Superior temporal gyrus (tissue), 1 donor: ENCODE measurements at regions not wholly inside any gene's neighbourhood (a gene's known extent, or its start where the extent isn't known, plus 50 kb on each side); places are given as distances from the start of the nearest gene placed in this dataset.
"Not testable (repeated sequence)": the region's sequence is repeated elsewhere in the genome, so short reads cannot be mapped to it uniquely, and the experiment has no call there.

Source experiments
- DNase-seq: peaks from one replicate; pipeline ENCODE4 v3.0.0-alpha.2; 2016; ENCODE audit errors: extremely low spot score

GRCh38 chr20:56689318-56689717 is 60.2 kb downstream of the TFAP2C start:
- no peak for DNase-seq

GRCh38 chr20:56689852-56690485 is 60.9 kb downstream of the TFAP2C start:
- DNase-seq, result no peak

- DNase-seq, result no peak
These were observed 61.5 kb downstream of the TFAP2C start for GRCh38 chr20:56690531-56691175.

- no peak for DNase-seq
These were observed 62.4 kb downstream of the TFAP2C start for GRCh38 chr20:56691325-56691998.

DNA sequence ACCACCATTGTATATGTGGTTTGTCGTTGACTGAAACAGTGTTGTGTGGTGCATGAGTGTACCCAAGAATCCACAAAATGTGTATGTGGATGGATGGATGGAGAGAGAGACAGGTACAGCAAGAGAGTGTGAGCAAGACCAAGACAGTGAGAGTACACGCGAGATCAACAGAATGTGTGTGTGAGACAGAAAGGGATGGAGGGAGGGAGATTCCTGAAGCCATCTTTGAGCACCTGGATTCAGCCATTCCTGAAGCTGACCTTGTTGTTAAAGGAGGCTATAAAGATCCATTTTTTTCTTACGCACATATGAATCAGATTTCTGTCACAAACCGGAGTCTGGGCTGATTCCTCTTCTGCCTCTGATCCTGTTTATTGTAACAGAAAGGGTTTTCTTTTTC is 64.1 kb downstream of the TFAP2C start:
- no peak for DNase-seq

- no peak for DNase-seq
These were observed 68.4 kb downstream of the TFAP2C start for GRCh38 chr20:56697476-56697875.

- no peak for DNase-seq
These were observed 69.2 kb downstream of the TFAP2C start for GRCh38 chr20:56698297-56698696.

DNA sequence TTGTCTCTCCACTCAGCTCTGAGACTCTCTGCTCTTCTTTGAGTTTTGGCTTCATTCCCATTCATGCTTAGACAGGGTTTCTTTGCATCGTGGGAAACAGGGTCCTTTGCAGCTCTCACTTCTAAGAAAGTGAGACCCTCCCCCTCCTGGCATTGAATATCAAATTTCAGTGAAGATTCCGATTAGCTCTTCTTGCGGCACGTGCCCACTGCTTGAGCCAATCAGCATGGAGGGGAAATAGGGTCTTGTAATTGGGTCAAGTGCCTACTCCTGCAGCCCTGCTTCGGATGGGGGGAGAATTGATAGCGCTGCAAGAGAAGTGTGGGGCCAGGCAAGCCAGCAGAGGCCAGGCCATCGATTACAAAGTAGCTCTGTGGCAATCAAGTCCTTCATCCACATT is 69.6 kb downstream of the TFAP2C start:
- DNase-seq, result no peak

DNA sequence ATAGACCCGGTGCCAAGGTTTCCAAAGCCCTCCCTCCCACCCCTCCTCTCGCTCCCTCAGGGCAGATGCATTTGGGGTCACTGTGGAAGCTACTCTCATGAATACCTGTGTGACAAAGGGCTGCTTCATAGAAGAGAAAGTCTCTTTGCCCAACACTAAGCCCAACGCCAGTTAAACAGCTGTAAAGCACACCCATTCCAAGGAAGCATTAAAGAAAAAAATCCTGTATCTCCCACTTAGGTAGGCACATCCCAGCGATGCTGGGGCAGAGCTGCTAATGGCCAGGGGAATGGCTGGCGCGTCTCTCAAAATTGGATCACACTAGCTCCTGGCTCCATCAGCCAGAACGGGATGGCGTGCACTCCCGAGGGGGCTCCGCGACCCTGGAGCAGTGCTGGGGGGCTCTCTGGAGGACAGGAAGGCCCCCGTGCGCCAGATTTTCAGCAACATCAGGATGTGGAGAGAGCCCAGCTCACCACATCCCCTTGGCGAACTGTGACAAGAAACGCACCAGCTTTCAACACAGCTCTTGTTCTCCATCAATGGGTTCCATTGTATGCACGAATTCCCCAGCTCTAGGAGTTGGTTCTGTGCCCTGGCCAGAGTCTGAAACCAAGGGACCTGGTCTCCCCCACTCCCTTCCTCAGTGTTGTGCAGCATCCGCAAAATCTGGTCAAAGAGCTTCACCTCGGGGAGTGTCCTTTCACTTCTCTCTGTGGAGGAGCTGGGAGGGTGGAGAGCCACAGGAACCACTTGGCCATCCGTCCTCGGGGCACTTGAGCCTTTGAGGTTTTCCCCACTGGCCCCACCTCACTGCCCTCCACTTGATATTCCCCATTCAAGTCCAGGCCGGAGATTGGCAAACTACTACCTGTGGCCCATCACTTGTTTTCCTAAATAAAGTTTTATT is 74.1 kb downstream of the TFAP2C start:
- DNase-seq, result peak; percentile 56

GRCh38 chr20:56706867-56707360 is 77.8 kb downstream of the TFAP2C start:
- no peak for DNase-seq

- DNase-seq, result no peak
These were observed 79.9 kb downstream of the TFAP2C start for GRCh38 chr20:56708991-56709390.

DNA sequence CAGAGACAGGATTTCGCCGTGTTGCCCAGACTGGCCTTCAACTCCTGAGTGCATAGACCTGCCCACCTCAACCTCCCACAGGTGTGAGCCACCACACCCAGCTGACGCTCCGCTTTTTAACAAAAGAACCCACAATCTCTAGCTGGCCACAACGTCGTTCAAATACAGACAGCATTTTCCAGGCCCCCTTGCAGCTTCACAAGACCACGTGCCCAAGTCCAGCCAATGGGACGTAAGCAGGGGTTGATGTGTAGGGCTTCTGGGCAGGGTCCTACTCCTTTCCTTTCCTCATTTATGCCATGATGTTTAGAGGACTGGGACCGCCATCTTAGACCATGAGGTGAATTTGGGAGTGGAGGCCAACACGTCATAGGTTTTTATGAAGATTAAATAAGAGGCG is 81.0 kb downstream of the TFAP2C start:
- DNase-seq, result no peak

DNA sequence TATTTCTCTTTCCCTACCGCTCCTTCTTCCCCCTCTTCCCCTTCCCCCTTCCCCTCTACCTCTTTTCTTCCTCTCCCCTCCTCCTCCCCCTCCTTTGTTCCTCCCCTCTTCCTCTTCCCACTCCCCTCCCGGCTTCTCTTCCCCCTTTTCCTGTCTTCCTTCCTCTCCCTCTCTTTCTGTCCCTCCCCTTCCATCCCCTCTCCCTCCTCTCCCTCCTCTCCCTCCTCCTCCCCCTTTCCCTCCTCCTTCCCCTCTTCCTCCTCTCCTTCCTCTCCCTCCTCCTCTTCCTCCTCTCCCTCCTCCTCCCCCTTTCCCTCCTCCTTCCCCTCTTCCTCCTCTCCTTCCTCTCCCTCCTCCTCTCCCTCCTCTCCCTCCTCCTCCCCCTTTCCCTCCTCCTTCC is 81.5 kb downstream of the TFAP2C start:
- not testable (repeated sequence) for DNase-seq

DNA sequence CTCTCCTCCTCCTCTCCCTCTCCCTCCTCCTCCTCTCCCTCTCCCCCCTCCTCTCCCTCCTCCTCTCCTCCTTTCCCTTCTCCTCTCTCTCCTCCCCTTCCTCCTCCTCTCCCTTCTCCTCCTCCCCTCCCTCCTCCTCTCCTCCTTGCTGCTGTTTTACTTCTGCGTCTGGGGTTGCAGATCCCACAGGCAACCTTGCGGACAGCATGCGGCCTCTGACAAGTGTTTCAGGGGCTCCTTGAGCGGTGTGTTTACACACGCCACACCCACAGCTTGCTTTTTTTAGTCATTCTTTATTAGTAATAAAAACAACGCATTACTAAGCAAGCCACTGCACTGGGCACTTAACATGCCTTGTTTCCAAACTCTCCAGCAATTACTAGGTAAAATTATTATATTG is 81.9 kb downstream of the TFAP2C start:
- DNase-seq, result no peak

- no peak for DNase-seq
These were observed 86.2 kb downstream of the TFAP2C start for GRCh38 chr20:56715309-56715708.

- DNase-seq, result no peak
These were observed 86.9 kb downstream of the TFAP2C start for GRCh38 chr20:56715902-56716519.

DNA sequence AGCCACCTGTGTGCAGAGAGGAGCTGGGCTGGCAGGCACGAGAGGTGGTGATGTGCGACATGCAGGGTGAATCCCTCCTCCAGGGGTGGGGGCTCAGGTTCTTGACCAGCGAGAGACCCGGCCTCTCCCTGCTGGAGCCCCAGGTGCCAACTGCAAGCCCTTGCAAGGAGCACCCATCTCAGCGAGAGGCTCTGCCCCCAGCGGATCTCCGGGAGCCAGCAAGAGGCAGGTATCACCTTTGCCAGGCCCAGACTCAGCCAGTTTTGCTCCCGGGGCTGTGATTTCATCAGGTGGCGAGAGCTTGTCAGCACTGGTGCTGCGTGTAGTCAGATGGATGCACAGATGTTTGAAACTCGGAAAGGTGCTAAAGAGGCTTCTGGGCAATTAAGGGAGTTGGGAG is 87.7 kb downstream of the TFAP2C start:
- DNase-seq, result no peak

DNA sequence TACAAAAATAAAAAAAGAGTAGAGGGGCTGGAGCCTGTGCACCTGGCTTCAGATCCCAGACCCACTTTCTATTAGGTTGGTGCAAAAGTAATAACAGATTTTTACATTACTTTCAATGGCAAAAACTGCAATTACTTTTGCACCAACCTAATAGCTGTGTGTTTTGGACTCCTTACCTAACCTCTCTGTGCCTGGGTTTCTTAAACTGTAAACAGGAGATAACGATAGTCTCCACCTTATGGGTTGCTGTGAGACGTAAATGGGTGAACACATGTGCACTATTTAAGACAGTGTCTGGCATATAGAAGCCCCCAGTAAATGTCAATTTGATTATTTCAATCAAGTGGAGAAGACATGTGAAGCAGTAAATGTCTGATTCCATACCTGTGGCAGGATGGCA is 89.7 kb downstream of the TFAP2C start:
- DNase-seq, result no peak

- DNase-seq, result no peak
These were observed 91.6 kb downstream of the TFAP2C start for GRCh38 chr20:56720620-56721213.

GRCh38 chr20:56722042-56722441 is 92.9 kb downstream of the TFAP2C start:
- DNase-seq, result no peak

DNA sequence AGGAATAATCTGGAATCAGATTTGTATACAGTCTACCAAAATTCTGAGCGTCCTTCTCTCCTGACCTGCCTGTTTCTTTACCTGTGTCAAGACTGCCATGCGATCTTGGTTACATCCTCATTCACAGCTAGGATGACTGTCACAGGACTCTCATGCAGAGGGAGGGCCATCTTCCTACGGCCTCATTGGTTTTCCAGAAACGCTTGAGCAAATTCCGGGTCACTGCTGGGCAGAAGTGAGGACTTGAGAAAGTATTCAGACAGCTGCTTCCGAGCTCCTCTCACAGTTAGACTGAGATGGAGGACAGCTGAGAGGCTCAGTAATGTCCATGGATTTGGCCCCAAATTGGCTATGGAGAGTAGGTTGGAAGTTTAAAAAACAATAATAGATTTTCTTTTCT is 94.2 kb downstream of the TFAP2C start:
- no peak for DNase-seq
